MM.1S (cell line): ENCODE measurements at regions not wholly inside any gene's neighbourhood (a gene's known extent, or its start where the extent isn't known, plus 50 kb on each side); places are given as distances from the start of the nearest gene placed in this dataset.

Source experiments
- CTCF ChIP-seq: fragments of 300-600 bp; sonication (generic); IDR thresholded peaks from 2 replicates; pipeline ENCODE4 v1.5.1; 2016; ENCODE audit warnings: antibody characterized with exemption, low read length, mixed read lengths
- EZH2 ChIP-seq: fragments of 300-600 bp; sonication (generic); optimal IDR thresholded peaks from 2 replicates; pipeline ENCODE3; 2017; ENCODE audit warnings: low read depth, mild to moderate bottlenecking, antibody characterized with exemption, low read length, mixed read lengths
- EZH2phosphoT487 ChIP-seq: fragments of 300-600 bp; sonication (generic); IDR thresholded peaks from 2 replicates; pipeline ENCODE4 v1.6.1; 2018; ENCODE audit warnings: antibody characterized with exemption, low read length

DNA sequence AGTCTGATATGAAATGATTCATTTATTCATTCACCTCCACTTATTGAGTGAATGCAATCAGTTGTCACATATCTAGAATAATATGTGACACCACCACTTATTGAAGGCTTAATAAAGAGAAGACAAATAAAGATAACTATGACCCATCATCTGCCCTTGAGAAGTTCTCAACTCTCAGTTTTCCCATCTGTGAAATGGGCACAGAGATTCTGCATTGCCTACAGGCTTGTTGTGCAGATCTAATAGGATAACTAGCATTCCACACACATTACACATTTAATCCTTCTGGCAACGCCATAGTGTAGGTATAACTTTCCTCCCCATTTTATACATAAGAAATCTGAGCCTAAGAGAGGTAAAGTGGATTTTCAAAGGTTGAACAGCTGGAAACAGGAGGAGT lies 84.2 kb upstream of the FICD start:
- TF ChIP-seq EZH2phosphoT487 (no peak), EZH2 (no peak), CTCF (no peak)
